Glomerular visceral epithelial cell (primary cell): ENCODE measurements at regions not wholly inside any gene's neighbourhood (a gene's known extent, or its start where the extent isn't known, plus 50 kb on each side); places are given as distances from the start of the nearest gene placed in this dataset.

Experiments used
- DNase-seq: peaks from one replicate; pipeline ENCODE4 v3.0.0-alpha.2; 2016; ENCODE audit errors: extremely low spot score

DNA sequence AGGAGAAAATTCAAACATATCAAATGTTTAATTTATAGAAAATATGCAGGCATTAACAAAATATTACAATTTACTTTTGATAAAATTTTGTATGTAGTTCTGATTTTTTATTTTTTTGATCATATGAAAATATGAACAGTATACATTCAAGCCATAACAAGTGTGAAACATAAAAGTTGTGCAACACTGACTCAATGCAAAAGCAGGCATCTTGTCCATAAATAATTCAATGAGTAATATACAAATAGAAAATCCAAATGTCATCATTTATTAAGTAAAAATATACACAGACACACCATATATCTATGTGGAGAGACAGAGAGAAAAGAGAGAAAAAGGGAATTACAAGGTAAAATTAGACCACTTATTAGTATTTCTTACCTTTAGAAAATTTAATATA, 1183.9 kb downstream of the SLITRK1 start:
- DNase-seq: no peak

DNA sequence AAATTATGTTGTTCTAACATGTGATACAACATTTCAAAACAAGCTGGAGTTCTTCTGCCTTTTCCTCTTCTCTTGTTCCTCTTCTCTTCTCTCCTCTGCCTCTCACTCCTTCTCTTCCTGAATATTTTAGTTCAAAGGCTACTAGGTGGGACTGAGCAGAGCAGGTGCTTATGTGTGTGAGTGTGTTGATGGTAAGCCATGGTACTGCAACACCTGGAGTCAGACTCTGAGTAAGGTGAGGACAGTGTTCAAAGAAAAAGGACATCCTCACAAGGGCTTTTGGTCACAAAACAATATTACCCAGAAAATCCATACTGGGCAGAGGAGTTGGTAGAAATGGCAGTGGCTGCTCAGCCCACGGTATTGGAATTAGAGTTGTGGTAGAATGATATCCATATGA, 1188.7 kb downstream of the SLITRK1 start:
- no peak for DNase-seq

DNA sequence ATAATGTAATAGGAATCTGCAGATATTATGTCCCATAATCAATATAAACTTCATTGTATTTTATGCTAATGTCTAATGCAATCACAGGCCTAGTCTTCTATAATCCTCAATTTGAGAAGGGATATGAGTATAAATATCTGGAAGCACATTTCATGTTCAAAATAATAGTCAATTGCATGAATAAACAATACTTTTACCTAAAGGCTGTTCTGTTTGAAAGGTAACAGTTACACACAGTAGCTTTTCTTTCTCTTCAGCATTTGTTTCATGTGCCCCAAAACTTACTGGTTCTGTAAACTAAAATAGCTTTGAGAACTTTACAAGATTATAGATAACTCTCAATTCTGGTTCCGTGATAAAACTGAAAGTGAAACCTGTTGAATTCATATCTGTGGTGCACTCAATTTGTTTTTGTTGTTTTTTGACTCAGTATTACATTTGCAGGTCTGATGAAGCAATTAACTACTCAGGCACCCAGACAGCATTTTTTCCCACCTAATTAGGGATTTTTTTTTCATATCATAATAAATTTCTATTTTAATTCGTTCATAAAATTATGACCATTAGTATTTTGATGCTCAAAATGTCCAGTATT, 1193.8 kb downstream of the SLITRK1 start:
- peak; percentile 2 for DNase-seq

DNA sequence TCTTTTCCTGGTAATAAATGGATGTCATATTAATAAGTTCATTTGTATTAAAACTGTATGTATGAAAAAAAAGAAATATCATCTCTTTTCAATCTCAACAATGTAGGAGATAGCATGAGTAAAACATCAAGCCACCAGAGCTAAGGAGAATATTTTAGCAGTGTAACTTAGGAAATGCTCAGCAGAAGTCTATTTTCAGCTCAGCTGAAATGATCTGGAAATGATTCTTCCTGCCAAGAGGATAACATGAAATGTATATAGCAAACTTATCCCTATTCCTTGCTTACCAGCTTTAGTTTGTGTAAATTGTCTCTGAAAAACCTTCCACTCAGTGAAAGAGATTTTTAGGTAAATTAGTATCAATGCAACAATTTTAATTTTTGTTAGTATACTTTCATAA, 1194.4 kb downstream of the SLITRK1 start:
- DNase-seq: no peak

DNA sequence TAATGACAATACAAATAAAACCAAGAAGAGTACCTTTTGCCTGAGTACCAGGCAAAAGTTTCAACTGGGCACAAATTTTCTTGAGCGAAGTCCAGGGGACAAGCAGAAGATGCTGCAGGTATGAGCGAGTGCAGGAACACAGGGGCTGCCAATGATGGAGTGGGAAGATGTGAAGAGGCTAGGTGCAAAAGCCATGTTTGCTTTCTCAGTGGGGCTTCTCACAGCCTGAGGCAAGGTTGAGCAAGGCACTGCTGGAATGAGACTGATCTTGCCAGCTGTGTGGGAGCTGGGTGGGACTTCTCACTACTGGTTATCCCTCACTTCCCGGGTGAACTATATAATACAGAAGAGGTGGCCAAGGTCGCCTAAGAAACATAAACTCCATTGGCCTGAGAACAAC, 1200.7 kb downstream of the SLITRK1 start:
- no peak for DNase-seq

DNA sequence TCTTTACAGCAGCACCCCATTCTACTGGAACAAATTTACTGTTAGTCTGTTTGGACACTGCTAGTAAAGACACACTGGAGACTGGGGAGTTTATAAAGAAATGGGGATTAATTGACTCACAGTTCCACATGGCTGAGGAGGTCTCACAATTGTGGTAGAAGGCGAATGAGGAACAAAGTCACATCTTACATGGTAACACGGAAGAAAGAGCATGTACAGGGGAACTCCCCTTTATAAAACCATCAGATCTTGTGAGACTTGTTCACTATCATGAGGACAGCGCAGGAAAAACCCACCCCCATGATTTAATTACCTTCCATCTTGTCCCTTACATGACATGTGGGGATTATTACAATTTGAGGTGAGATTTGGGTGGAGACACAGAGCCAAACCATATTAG, 1204.2 kb downstream of the SLITRK1 start:
- no peak for DNase-seq

DNA sequence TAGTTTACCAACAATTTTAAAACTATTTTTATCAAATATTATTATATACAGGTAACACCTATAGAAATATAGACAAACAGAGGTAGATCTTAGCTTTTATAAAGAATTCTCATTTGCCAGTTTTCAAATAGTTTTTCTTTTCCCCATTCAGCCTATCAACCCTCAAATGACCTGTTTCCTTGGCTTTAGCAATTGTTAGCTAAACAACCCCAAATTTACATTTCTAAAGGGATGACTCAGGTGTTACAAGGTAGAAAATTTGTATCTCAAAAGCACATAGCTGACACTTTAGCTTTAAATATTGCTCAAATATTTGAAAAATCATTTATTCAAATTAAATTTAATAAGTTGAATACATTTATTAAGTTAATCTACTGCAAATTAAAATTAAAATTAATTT, 1207.2 kb downstream of the SLITRK1 start:
- DNase-seq: no peak

DNA sequence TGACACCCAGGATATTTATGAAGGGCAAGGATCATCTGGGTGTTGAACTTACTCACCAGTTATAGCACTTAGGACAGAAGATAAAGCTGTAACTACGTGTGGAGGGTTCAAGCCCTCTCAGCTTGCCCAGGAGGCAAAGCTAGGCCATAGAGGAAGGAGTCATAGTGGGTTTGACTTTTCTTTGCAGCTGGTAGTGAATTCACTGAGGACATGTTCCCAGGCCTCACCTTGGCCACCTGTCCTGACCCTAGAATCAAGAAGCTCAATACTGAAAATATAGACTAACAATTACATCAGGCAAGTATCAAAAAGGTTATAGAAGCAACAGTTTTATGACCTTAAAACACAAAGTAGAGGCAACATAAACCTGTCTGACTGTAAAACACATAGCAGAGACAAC, 1207.7 kb downstream of the SLITRK1 start:
- no peak for DNase-seq

DNA sequence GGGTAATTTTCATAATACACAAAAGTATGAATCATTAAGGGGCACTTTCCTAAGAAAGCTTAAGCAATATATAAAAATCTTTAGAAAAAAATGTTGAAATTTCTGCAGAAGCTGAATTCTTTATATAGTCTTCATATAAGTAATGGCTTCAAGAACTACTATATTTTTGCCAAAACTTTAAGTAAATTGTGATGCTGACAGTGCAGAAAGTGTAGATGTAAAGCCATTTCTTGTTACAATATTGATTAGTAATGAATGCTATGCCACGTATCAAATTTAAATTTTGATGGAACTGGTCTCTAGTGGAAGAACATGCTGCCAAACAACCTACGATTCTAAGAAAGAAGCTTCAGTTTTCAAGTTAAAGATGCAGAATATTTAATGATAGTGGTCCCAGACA, 1210.0 kb downstream of the SLITRK1 start:
- no peak for DNase-seq

DNA sequence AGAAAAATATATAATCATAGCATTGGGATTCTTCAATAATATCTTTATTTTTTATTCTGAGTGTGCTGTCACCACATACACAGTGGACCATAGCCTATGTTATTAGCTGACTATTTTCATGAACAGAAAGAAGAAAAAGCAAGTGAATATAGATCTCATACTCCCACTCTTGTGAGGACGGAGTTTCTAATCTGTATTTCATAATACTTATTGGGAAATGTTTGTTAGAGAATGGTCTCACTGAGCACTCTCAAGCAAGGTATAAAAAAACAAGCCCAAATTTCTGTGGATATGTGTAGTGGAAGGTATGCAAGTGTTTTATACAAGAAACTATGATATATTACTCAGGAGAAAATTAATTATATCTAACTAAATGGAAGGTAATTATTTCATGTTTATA, 1218.1 kb downstream of the SLITRK1 start:
- no peak for DNase-seq

DNA sequence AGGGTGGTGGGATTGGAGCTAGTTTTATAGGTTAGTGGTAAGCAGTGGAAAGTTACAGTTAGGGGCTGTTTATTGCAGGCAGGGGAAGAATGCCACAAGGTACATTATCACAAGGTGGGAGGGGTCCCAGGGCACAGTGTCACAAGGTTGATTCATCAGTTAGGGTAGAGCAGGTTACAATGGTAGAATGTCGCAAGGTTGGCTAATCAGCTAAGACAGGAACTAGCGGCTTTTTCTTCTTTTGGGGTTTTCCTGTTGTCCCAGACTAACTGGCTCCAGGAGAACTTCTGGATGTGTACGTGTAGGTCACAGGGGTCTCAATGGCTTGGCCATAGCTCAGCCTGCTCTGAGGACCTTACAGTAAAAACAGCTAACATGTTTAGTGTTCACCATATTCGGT, 1221.1 kb downstream of the SLITRK1 start:
- no peak for DNase-seq

DNA sequence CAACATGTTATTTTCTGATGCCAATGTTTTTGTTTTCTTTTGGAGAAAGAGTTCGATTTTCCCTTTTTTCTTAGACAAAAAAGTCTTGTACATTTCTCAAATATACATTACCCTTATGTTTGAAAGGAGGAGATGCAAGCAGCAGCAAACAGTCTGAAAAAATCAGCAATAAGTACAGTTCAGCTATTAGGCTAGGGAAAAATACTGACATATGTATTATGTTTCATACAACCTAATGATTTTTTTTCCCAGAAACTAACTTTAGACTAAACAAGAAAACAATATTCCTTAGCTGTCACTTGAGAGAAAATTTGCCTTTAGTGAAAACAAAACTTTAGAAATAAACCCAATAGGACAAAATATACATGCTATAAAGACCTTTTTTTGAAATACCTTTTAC, 1223.5 kb downstream of the SLITRK1 start:
- no peak for DNase-seq

DNA sequence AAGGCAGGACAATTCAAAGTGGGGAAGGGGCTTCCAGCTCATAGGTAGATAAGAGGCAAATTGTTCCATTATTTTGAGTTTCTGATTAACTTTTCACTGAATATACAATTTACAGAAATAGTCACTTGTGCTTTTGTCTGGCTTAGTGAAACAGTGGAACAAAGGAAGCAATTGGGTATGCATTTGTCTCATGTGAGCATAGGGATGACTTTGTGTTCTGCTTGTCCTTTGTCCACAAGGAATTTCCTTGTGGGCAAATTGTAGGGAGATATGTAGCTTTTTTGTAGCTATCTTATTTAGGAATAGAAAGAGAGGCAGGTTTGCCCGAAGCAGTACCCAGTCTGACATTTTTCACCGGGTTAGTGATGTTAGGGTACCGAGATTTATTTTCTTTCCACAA, 1224.8 kb downstream of the SLITRK1 start:
- DNase-seq: no peak

DNA sequence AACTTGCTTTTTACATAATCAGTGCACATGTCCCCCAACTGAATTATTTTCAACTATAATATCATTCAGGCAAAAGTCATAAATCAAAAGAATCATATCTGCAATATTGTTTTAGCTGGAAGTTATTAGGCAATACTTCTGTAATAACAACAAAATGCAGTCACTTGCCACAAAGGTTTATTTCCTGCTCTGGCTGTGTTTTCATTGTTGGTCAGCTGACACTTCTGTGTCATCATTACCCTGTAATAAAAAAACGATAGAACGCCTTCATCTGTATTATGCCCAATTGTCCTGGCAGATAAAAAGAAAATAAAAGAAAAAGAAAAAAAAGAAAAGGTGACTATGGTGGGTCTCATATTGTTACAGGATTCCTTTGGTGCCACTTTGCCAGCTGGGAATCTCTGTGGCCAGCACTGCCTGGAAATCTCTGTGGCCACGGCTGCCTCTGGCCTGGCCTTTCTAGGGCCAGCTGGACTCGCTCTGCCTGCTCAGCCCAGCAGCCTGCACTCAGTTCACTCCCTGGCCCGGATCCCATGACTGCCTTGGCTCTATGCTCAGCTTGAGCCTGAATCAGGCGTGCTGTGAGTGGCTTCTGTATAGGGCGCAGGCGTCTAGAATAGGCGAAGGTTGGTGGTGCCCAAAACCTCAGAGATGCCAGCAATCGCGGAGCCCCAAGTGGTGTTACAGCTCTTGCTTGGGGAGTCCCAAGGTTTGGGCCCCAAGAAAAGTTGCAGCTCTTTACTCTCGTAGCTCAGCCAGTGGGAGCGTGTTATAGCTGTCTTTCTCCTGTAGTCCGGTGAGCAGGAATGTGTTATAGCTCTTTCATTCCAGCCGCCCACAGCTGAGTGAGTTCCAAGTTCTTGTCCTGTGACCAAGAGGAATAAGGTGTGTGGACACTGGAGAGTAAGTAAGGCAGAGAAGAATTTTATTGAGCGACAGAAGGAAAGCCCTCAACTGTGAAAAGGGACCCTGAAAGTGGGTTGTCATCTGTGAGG, 1227.1 kb downstream of the SLITRK1 start:
- no peak for DNase-seq

DNA sequence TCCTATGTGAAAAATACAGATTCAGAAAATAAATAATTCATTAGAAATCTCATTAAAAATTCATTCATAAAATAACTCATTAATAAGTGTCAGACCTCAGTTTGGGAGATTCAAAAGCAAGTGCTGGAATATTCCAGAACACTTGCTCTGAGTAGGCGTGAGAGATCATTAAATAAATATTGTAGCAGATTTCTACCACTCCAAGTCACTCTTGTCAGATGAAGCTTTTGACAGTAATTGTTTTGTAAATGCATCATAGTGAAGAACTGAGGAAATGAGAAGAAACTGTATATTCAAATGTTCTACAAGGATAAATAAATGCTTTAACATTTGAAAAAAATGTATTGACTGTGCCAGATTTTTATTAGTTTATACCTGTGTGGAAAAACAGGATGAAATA, 1228.1 kb downstream of the SLITRK1 start:
- no peak for DNase-seq

DNA sequence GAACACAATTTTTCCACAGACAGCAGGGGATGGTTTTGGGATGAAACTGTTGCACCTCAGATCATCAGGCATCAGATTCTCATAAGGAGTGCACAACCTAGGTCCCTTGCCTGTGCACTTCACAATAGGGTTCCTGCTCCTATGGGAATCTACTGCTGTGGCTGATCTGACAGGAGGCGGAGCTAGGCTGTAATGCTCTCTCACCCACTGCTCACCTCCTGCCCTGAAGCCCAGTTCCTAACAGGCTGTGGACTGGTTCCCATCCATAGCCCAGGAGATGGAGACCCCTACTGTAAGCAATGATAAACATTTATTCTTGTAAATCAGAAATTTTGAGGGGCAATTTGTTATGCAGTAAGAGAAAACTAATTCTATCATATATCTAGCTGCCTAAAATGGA, 1234.7 kb downstream of the SLITRK1 start:
- DNase-seq: no peak

DNA sequence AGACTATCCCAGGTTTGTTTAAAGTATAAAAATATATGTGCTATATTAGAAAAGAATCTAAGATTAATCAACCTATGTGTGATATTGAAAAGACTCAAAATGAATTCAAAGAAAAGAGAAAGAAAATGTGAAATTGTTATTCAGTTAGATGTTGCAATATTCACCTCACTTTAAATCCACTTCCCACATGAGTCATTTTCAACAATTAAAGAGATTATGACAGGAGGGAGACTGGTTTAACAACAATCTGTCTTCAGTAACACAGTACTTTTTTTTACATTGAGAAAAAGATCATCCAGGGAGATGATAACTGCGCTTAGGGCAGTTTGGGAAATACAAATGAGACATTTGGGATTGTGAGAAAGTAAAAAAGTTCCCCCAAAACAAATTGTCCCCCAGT, 1246.2 kb downstream of the SLITRK1 start:
- no peak for DNase-seq

DNA sequence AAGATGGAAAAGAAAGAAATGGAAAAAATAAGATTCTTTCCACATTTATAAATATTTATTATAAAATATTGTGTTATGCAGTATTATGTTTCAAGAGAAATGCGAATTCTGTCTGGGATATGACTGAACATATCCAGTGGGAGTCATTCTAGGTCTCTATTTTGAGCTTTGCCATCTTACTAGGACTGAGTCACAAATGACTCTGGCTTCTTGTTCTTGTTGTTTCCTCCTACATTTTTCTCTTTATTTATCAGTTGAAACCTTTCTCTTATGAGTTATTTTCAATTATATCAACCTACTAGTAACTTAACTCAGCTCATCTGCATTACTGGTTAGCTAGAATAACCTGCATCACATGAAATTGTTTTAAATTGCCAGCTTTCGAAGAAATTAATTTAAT, 1247.3 kb downstream of the SLITRK1 start:
- DNase-seq: no peak

DNA sequence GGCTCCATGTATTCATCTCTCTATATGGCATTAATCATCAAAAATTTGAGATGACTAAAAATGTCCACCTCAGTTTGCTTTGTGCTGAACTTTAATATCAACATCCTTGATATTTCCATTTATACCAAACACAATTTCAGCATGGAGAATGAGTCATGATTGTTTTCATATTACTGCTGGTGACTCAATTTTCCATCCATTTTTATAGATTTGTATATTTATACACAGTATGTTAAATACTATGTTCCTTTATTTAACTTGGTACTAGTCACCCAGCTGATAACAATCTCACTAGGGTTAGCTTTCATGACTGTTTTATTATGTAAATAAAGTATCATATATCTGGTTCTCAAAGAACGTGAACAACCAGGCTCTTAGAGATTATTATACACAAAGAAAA, 1255.1 kb downstream of the SLITRK1 start:
- no peak for DNase-seq

DNA sequence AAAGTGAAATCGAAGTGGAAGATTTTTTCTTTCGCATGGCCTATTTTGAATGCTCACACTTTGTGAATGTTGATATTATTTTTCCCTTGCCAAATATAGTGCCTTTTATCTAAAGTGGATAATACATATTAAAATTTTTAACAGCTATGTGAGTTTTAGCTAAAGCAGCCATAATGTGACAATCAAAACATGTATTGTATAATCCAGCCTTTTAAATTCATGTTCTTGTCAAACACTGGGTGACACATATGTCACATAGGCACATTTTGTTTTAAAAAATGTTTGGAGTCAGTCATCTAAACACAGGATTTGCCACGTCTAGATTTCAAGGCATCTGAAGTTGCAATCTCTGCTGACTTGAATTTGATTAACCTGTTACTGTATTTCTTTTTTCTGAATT, 1256.6 kb downstream of the SLITRK1 start:
- no peak for DNase-seq

DNA sequence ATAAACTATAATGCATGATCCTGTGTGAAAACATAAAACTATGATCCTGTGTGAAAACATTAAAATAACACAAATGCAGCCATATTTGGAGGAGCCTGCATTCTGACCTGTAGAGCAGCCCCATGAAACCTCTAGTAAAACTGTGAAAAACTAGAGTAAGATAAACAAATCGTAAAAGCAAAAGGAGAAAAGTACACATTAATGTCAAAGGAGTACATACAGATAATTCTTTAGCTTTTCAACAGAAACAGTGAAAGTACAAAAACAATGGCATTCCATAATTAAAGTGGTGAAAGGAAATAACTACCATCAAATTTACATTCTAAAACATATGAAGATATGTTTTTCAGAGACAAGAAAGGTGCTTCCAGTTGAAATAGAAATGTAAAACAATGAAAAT, 1267.2 kb downstream of the SLITRK1 start:
- DNase-seq: no peak

DNA sequence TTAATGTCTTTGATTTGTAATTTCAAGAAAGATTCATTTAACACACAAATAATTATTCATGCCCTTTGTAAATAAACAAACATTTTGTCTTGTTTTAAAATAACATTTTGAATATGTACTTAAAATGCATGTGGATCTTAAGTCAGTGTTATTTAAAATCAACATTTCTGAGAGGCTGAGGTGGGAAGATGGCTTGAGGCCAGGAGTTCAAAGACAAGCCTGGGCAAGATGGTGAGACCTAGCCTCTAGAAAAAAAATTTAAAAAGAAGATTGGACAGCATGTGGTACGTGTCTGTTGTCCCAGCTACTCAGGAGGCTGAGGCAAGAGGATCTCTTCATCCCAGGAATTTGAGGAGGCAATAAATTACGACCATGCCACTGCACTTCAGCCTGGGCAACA, 1268.2 kb downstream of the SLITRK1 start:
- no peak for DNase-seq

DNA sequence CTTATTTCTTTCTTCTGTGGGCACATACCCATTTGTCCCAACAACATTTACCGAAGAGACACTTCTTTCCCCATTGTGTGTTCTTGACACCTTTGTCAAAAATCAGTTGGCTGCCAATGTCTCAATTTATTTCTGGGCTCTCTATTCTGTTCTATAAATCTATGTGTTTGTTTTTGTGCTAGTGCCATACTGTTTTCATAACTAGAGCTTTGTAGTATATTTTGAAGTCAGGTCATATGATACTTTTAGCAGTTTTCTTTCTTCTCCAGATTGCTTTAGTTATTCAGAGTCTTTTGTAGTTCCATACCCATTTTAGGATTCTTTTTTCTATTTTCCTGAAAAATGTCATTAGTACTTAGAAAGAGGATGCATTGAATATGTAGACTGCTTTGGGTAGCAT, 1276.3 kb downstream of the SLITRK1 start:
- no peak for DNase-seq
